H9 (cell line): ENCODE measurements at regions not wholly inside any gene's neighbourhood (a gene's known extent, or its start where the extent isn't known, plus 50 kb on each side); places are given as distances from the start of the nearest gene placed in this dataset.

Experiments
- DNase-seq: peaks from one replicate; pipeline ENCODE4 v3.0.0-alpha.2; 2017
- H2AFZ ChIP-seq: one replicate; pipeline ENCODE4 v1.6.1; 2013; ENCODE audit warnings: mild to moderate bottlenecking, low read length, control low read depth, moderate library complexity
- H2AK5ac ChIP-seq: 2 replicates; pipeline ENCODE4 v1.6.1; 2013; ENCODE audit warnings: low read length, control low read depth, mixed read lengths; ENCODE audit not compliant: insufficient read length
- H2BK120ac ChIP-seq: one replicate; pipeline ENCODE4 v1.6.1; 2013; ENCODE audit warnings: low read depth, mild to moderate bottlenecking, low read length, control low read depth, inconsistent platforms; ENCODE audit not compliant: poor library complexity, severe bottlenecking
- H2BK12ac ChIP-seq: 2 replicates; pipeline ENCODE4 v1.6.1; 2013; ENCODE audit warnings: low read length, control low read depth, mixed read lengths, low read depth; ENCODE audit not compliant: insufficient read length
- H2BK15ac ChIP-seq: 2 replicates; pipeline ENCODE4 v1.6.1; 2013; ENCODE audit warnings: low read depth, low read length, control low read depth
- H2BK20ac ChIP-seq: one replicate; pipeline ENCODE4 v1.6.1; 2013; ENCODE audit warnings: low read depth, mild to moderate bottlenecking, low read length, control low read depth, inconsistent platforms; ENCODE audit not compliant: poor library complexity, severe bottlenecking
- H2BK5ac ChIP-seq: 2 replicates; pipeline ENCODE4 v1.6.1; 2013; ENCODE audit warnings: low read length, control low read depth, mixed read lengths; ENCODE audit not compliant: insufficient read length
- H3K14ac ChIP-seq: 2 replicates; pipeline ENCODE4 v1.6.1; 2013; ENCODE audit warnings: low read length, control low read depth; ENCODE audit not compliant: insufficient read depth
- H3K18ac ChIP-seq: 2 replicates; pipeline ENCODE4 v1.6.1; 2013; ENCODE audit warnings: low read depth, mild to moderate bottlenecking, mixed read lengths, low read length, control low read depth; ENCODE audit not compliant: insufficient read length
- H3K23ac ChIP-seq: 2 replicates; pipeline ENCODE4 v1.6.1; 2013; ENCODE audit warnings: low read length, control low read depth, mixed read lengths, low read depth; ENCODE audit not compliant: insufficient read length
- H3K23me2 ChIP-seq: 2 replicates; pipeline ENCODE4 v1.6.1; 2013; ENCODE audit warnings: low read depth, mild to moderate bottlenecking, mixed read lengths, low read length, control low read depth; ENCODE audit not compliant: insufficient read length, poor library complexity, severe bottlenecking
- H3K27ac ChIP-seq: 2 replicates; pipeline ENCODE4 v1.5.1; 2013; ENCODE audit warnings: low read length, control low read depth, mixed read lengths, low read depth; ENCODE audit not compliant: insufficient read length
- H3K27me3 ChIP-seq: 2 replicates; pipeline ENCODE4 v1.6.1; 2013; ENCODE audit warnings: low read length, control low read depth, inconsistent platforms; ENCODE audit not compliant: insufficient read depth
- H3K4ac ChIP-seq: 2 replicates; pipeline ENCODE4 v1.6.1; 2013; ENCODE audit warnings: low read depth, mild to moderate bottlenecking, control low read depth, inconsistent platforms, low read length, moderate library complexity
- H3K4me1 ChIP-seq: 2 replicates; pipeline ENCODE4 v1.6.1; 2013; ENCODE audit warnings: low read length, control low read depth, inconsistent platforms; ENCODE audit not compliant: insufficient read depth
- H3K4me2 ChIP-seq: 2 replicates; pipeline ENCODE4 v1.6.1; 2013; ENCODE audit warnings: low read length, control low read depth, mixed read lengths; ENCODE audit not compliant: insufficient read length, insufficient read depth
- H3K56ac ChIP-seq: 2 replicates; pipeline ENCODE4 v1.6.1; 2013; ENCODE audit warnings: low read depth, mild to moderate bottlenecking, mixed read lengths, low read length, control low read depth; ENCODE audit not compliant: insufficient read length
- H3K79me1 ChIP-seq: 2 replicates; pipeline ENCODE4 v1.6.1; 2013; ENCODE audit warnings: low read depth, mild to moderate bottlenecking, moderate library complexity, low read length, control low read depth, inconsistent platforms; ENCODE audit not compliant: insufficient read depth, poor library complexity, severe bottlenecking
- H3K79me2 ChIP-seq: 2 replicates; pipeline ENCODE4 v1.6.1; 2013; ENCODE audit warnings: low read length, control low read depth, inconsistent platforms; ENCODE audit not compliant: insufficient read depth
- H3K9ac ChIP-seq: 2 replicates; pipeline ENCODE4 v1.6.1; 2013; ENCODE audit warnings: low read length, control low read depth, mixed read lengths; ENCODE audit not compliant: insufficient read length; ENCODE audit errors: extremely low read depth
- H3K9me3 ChIP-seq: one replicate; pipeline ENCODE4 v1.6.1; 2013; ENCODE audit warnings: low read depth, low read length, inconsistent platforms; ENCODE audit not compliant: control insufficient read depth
- H3T11ph ChIP-seq: one replicate; pipeline ENCODE4 v1.6.1; 2013; ENCODE audit warnings: mild to moderate bottlenecking, low read length, control low read depth, inconsistent platforms
- H4K20me1 ChIP-seq: one replicate; pipeline ENCODE4 v1.6.1; 2013; ENCODE audit not compliant: control insufficient read depth, insufficient read length, insufficient read depth
- H4K5ac ChIP-seq: 2 replicates; pipeline ENCODE4 v1.6.1; 2013; ENCODE audit warnings: low read depth, mild to moderate bottlenecking, mixed read lengths, low read length, control low read depth; ENCODE audit not compliant: insufficient read length
- H4K8ac ChIP-seq: replicated peaks from 2 replicates; pipeline ENCODE4 v1.6.1; 2013; ENCODE audit warnings: low read length, control low read depth, mixed read lengths, low read depth; ENCODE audit not compliant: insufficient read length
- H4K91ac ChIP-seq: 2 replicates; pipeline ENCODE4 v1.6.1; 2013; ENCODE audit warnings: low read depth, mild to moderate bottlenecking, moderate library complexity, mixed read lengths, low read length, control low read depth; ENCODE audit not compliant: insufficient read length
- H3K27ac Mint-ChIP-seq, 3 experiments: 2 replicates in 2 of 3; 3 replicates in 1 of 3; pipeline ENCODE4 v1.8.0; 2020 to 2021; ENCODE audit warnings: mixed read lengths in 3 of 3, mild to moderate bottlenecking in 1 of 3, moderate library complexity in 1 of 3
- H3K27me3 Mint-ChIP-seq: 2 replicates; pipeline ENCODE4 v1.8.0; 2021; ENCODE audit warnings: low read depth, mild to moderate bottlenecking, moderate library complexity, mixed read lengths
- H3K36me3 Mint-ChIP-seq, 3 experiments: 2 replicates in 2 of 3; 3 replicates in 1 of 3; pipeline ENCODE4 v1.8.0; 2020 to 2021; ENCODE audit warnings: low read depth in 3 of 3, mixed read lengths in 3 of 3; ENCODE audit not compliant: insufficient read depth in 1 of 3
- H3K4me1 Mint-ChIP-seq, 2 experiments: 2 replicates each; pipeline ENCODE4 v1.8.0; 2020; ENCODE audit warnings: mixed read lengths in 2 of 2
- H3K4me3 Mint-ChIP-seq, 2 experiments: 2 replicates in 1 of 2; 3 replicates in 1 of 2; pipeline ENCODE4 v1.8.0; 2020 to 2021; ENCODE audit warnings: mild to moderate bottlenecking in 2 of 2, mixed read lengths in 2 of 2, moderate library complexity in 1 of 2
- H3K9me3 Mint-ChIP-seq, 2 experiments: 2 replicates in 1 of 2; 3 replicates in 1 of 2; pipeline ENCODE4 v1.8.0; 2020; ENCODE audit warnings: mild to moderate bottlenecking in 2 of 2, mixed read lengths in 2 of 2, moderate library complexity in 1 of 2
- WGBS: extraction: QIAGEN DNeasy Blood & Tissue Kit; methylation state at CpG from one replicate; pipeline ENCODE4 v1.1.7; 2013; ENCODE audit warnings: missing lambda C conversion rate, low lambda C conversion rate, mixed read lengths; ENCODE audit not compliant: insufficient read length; ENCODE audit errors: extremely low coverage; 5-methylcytosine and 5-hydroxymethylcytosine counted together
- TF ChIP-seq, protein P1 (sequence below): fragments of 200-600 bp; sonication (generic); conservative IDR thresholded peaks from 3 replicates; pipeline ENCODE4 v1.8.0; 2021; ENCODE audit warnings: antibody characterized with exemption, mild to moderate bottlenecking

DNA sequence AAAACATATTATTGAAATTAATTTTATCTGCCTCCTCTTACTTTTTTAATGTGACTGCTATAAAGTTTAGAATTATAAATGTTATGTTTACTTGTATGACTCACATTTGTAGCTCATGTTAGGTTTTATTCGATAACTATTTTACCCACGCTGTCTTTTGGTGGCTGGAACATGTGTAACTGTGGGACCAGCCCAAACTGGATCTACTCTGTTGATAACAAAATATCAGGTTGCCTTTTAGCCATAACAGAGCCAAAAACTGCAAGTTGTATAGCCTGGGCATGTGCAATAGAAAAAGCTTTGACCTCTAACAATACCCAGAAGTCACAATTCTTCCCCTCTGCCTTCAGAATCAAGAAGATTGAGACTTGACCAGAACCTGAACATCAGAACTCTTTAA lies 356.5 kb downstream of the PRELID2 start:
- Mint-ChIP-seq H3K9me3 (no peaks in the 10 kb centered on the region), H3K36me3 (no peaks in the 10 kb centered on the region), H3K27ac (peak overlapping the region in 1 of 3 experiments; percentile 2; a peak in 1 of 7 replicates), H3K4me1 (peaks cover 4 to 8% of the 10 kb centered on the region in 2 experiments; a peak in 3 of 4 replicates), H3K27me3 (no peaks in the 10 kb centered on the region), H3K4me3 (no peak overlapping the region)
- Histone ChIP-seq H3K79me2 (no peaks in the 10 kb centered on the region), H2AK5ac (no peak overlapping the region), H3K9me3 (no peaks in the 10 kb centered on the region), H3K9ac (no peak overlapping the region), H3K14ac (no peak overlapping the region), H3K4me2 (no peak overlapping the region), H3K23ac (no peak overlapping the region), H3T11ph (no peak overlapping the region), H3K23me2 (no peaks in the 10 kb centered on the region), H3K18ac (no peak overlapping the region), H3K79me1 (no peaks in the 10 kb centered on the region), H3K27me3 (no peaks in the 10 kb centered on the region), H4K91ac (no peak overlapping the region), H2BK5ac (no peak overlapping the region), H2BK120ac (no peak overlapping the region), H3K4me1 (peaks cover 3% of the 10 kb centered on the region; the same call in 1 of the 2 replicates), H4K5ac (no peak overlapping the region), H2BK12ac (no peak overlapping the region), H2BK15ac (no peak overlapping the region), H4K8ac (no peak overlapping the region), H3K27ac (no peak overlapping the region), H3K4ac (no peak overlapping the region), H3K56ac (no peak overlapping the region), H4K20me1 (no peaks in the 10 kb centered on the region), H2AFZ (peak overlapping the region; percentile 22), H2BK20ac (no peak overlapping the region)
- TF ChIP-seq, protein P1, sequence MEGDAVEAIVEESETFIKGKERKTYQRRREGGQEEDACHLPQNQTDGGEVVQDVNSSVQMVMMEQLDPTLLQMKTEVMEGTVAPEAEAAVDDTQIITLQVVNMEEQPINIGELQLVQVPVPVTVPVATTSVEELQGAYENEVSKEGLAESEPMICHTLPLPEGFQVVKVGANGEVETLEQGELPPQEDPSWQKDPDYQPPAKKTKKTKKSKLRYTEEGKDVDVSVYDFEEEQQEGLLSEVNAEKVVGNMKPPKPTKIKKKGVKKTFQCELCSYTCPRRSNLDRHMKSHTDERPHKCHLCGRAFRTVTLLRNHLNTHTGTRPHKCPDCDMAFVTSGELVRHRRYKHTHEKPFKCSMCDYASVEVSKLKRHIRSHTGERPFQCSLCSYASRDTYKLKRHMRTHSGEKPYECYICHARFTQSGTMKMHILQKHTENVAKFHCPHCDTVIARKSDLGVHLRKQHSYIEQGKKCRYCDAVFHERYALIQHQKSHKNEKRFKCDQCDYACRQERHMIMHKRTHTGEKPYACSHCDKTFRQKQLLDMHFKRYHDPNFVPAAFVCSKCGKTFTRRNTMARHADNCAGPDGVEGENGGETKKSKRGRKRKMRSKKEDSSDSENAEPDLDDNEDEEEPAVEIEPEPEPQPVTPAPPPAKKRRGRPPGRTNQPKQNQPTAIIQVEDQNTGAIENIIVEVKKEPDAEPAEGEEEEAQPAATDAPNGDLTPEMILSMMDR: no peak
- no peak for DNase-seq
- WGBS: no CpG with 5 or more reads among the region's 2 CpGs
